Sigmoid colon (tissue), 4 donors: ENCODE measurements at regions not wholly inside any gene's neighbourhood (a gene's known extent, or its start where the extent isn't known, plus 50 kb on each side); places are given as distances from the start of the nearest gene placed in this dataset.

Source experiments
- EP300 ChIP-seq, 4 donors: sonication (generic); formaldehyde crosslinking; IDR thresholded peaks; one replicate each; pipeline ENCODE4 v1.6.1; 2017; ENCODE audit warnings: antibody characterized with exemption in 4 of 4
- POLR2A ChIP-seq, 2 donors: fragments of 450-650 bp; IDR thresholded peaks; one replicate each; pipeline ENCODE4 v1.6.1; 2016; ENCODE audit warnings: antibody characterized with exemption in 2 of 2, mild to moderate bottlenecking in 2 of 2, moderate library complexity in 2 of 2
- TF ChIP-seq, protein P1 (sequence below), 4 experiments: fragments of 450-650 bp in 3 of 4; fragments of 200-600 bp in 1 of 4; IDR thresholded peaks; one replicate each; pipeline ENCODE4 v1.5.1; 2016 to 2019; ENCODE audit warnings: antibody characterized with exemption in 4 of 4, mild to moderate bottlenecking in 3 of 4, moderate library complexity in 2 of 4

DNA sequence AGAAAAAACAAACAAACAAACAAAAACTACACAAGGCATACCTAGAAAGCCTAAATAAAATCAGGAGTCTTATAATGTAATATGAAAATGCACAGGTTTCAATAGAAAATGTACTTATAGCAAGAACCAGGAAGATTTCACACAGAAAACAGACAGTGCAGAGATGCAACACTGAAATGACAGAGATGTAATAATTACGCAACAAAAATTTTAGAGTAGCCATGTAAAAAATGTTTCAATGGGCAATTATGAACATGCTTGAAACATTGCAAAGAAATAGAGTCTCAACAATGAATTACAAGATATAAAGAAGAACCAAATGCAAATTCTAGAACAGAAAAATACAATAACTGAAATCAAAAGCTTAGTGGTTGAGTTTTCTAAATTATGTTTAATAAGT lies 405.9 kb downstream of the PLK2 start:
- TF ChIP-seq, protein P1, sequence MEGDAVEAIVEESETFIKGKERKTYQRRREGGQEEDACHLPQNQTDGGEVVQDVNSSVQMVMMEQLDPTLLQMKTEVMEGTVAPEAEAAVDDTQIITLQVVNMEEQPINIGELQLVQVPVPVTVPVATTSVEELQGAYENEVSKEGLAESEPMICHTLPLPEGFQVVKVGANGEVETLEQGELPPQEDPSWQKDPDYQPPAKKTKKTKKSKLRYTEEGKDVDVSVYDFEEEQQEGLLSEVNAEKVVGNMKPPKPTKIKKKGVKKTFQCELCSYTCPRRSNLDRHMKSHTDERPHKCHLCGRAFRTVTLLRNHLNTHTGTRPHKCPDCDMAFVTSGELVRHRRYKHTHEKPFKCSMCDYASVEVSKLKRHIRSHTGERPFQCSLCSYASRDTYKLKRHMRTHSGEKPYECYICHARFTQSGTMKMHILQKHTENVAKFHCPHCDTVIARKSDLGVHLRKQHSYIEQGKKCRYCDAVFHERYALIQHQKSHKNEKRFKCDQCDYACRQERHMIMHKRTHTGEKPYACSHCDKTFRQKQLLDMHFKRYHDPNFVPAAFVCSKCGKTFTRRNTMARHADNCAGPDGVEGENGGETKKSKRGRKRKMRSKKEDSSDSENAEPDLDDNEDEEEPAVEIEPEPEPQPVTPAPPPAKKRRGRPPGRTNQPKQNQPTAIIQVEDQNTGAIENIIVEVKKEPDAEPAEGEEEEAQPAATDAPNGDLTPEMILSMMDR (IDR thresholded peaks at IDR 0.05) = no peak
- TF ChIP-seq POLR2A (IDR thresholded peaks at IDR 0.05) (no peak), EP300 (IDR thresholded peaks at IDR 0.05) (no peak)
